ENCODE measurements at regions not wholly inside any gene's neighbourhood (a gene's known extent, or its start where the extent isn't known, plus 50 kb on each side); places are given as distances from the start of the nearest gene placed in this dataset.

GRCh38 chr2:49210191-49210590 lies 55.9 kb upstream of the FSHR start:
- TF ChIP-seq EZH2 (IDR thresholded peaks at IDR 0.05) (no peak), POLR2AphosphoS5 (IDR thresholded peaks at IDR 0.05; ENCODE audit: borderline replicate concordance, low read depth, low read length) (no peak)

Measured in SK-N-MC (cell line).